Neuronal stem cell (in vitro differentiated cells): ENCODE measurements at regions not wholly inside any gene's neighbourhood (a gene's known extent, or its start where the extent isn't known, plus 50 kb on each side); places are given as distances from the start of the nearest gene placed in this dataset. TPM values are rescaled to one million over a fixed set of nuclear protein-coding genes. Genes with fewer than 3 reads are reported as not detected.

Experiments
- DNase-seq: peaks from one replicate; pipeline ENCODE4 v3.0.0-alpha.2; 2013; ENCODE audit warnings: low spot score
- H2AFZ ChIP-seq: one replicate; pipeline ENCODE4 v1.6.1; 2013; ENCODE audit warnings: mild to moderate bottlenecking, low read length, inconsistent platforms
- H2AK5ac ChIP-seq: 2 replicates; pipeline ENCODE4 v1.6.1; 2013; ENCODE audit warnings: low read depth, mild to moderate bottlenecking, inconsistent platforms, low read length, moderate library complexity, mixed read lengths
- H2BK120ac ChIP-seq: 2 replicates; pipeline ENCODE4 v1.6.1; 2013; ENCODE audit warnings: low read depth, mild to moderate bottlenecking, inconsistent platforms, low read length, moderate library complexity, mixed read lengths
- H2BK12ac ChIP-seq: one replicate; pipeline ENCODE4 v1.6.1; 2013; ENCODE audit warnings: low read length, inconsistent platforms
- H2BK15ac ChIP-seq: 2 replicates; pipeline ENCODE4 v1.6.1; 2013; ENCODE audit warnings: mild to moderate bottlenecking, low read length, inconsistent platforms, mixed read lengths
- H2BK5ac ChIP-seq: one replicate; pipeline ENCODE4 v1.6.1; 2013; ENCODE audit warnings: inconsistent platforms, mild to moderate bottlenecking, low read length, moderate library complexity
- H3K14ac ChIP-seq: one replicate; pipeline ENCODE4 v1.6.1; 2013; ENCODE audit warnings: low read length, inconsistent platforms
- H3K18ac ChIP-seq: 2 replicates; pipeline ENCODE4 v1.6.1; 2013; ENCODE audit warnings: low read length, inconsistent platforms
- H3K23ac ChIP-seq: 2 replicates; pipeline ENCODE4 v1.6.1; 2013; ENCODE audit warnings: low read depth, mild to moderate bottlenecking, mixed read lengths, low read length, inconsistent platforms; ENCODE audit not compliant: poor library complexity
- H3K27ac ChIP-seq: replicated peaks from 3 replicates; pipeline ENCODE4 v1.5.1; 2013; ENCODE audit warnings: low read length, inconsistent platforms
- H3K27me3 ChIP-seq, 3 experiments: 2 replicates each; pipeline ENCODE4 v1.6.1; 2013; ENCODE audit warnings: low read length in 3 of 3, mild to moderate bottlenecking in 2 of 3, inconsistent platforms in 1 of 3, low read depth in 1 of 3, mixed read lengths in 1 of 3, moderate library complexity in 1 of 3; ENCODE audit not compliant: control insufficient read depth in 3 of 3, insufficient read depth in 3 of 3
- H3K36me3 ChIP-seq, 2 donors: replicated peaks in 1 of 2; 2 replicates each; pipeline ENCODE4 v1.6.1; 2013; ENCODE audit warnings: low read length in 2 of 2; ENCODE audit not compliant: control insufficient read depth in 2 of 2, insufficient read depth in 2 of 2
- H3K4ac ChIP-seq: 2 replicates; pipeline ENCODE4 v1.6.1; 2013; ENCODE audit warnings: inconsistent platforms, mild to moderate bottlenecking, low read length, moderate library complexity
- H3K4me1 ChIP-seq, 2 donors: 1 replicate in 1 of 2; 2 replicates in 1 of 2; pipeline ENCODE4 v1.6.1; 2013; ENCODE audit warnings: low read length in 2 of 2, low read depth in 1 of 2; ENCODE audit not compliant: control insufficient read depth in 2 of 2, insufficient read depth in 1 of 2
- H3K4me2 ChIP-seq: one replicate; pipeline ENCODE4 v1.6.1; 2013; ENCODE audit warnings: mild to moderate bottlenecking, low read length, inconsistent platforms; ENCODE audit not compliant: insufficient read depth, poor library complexity, severe bottlenecking
- H3K4me3 ChIP-seq, 2 donors: 2 replicates each; pipeline ENCODE4 v1.5.1; 2013; ENCODE audit warnings: low read length in 2 of 2, mild to moderate bottlenecking in 2 of 2, inconsistent platforms in 1 of 2, moderate library complexity in 1 of 2
- H3K79me1 ChIP-seq: one replicate; pipeline ENCODE4 v1.6.1; 2013; ENCODE audit warnings: low read depth, mild to moderate bottlenecking, inconsistent platforms, low read length, moderate library complexity
- H3K9ac ChIP-seq: one replicate; pipeline ENCODE4 v1.6.1; 2013; ENCODE audit warnings: mild to moderate bottlenecking, low read depth, low read length, inconsistent platforms; ENCODE audit not compliant: poor library complexity
- H3K9me3 ChIP-seq, 2 donors: replicated peaks in 1 of 2; 2 replicates each; pipeline versions ENCODE3 to v1.6.1; 2013; ENCODE audit warnings: low read length in 2 of 2, mild to moderate bottlenecking in 2 of 2, inconsistent platforms in 1 of 2, low read depth in 1 of 2, mixed read lengths in 1 of 2, moderate library complexity in 1 of 2; ENCODE audit not compliant: control insufficient read depth in 2 of 2, insufficient read depth in 1 of 2
- H4K8ac ChIP-seq: one replicate; pipeline ENCODE4 v1.6.1; 2013; ENCODE audit warnings: low read depth, mild to moderate bottlenecking, inconsistent platforms, low read length, moderate library complexity
- H4K91ac ChIP-seq: one replicate; pipeline ENCODE4 v1.6.1; 2013; ENCODE audit warnings: low read length, low read depth, mild to moderate bottlenecking, inconsistent platforms; ENCODE audit not compliant: poor library complexity
- WGBS, 2 donors: extraction: QIAGEN DNeasy Blood & Tissue Kit; methylation state at CpG; one replicate each; pipeline ENCODE4 v1.1.7; 2013; ENCODE audit warnings: missing lambda C conversion rate in 2 of 2, mixed read lengths in 1 of 2; ENCODE audit not compliant: insufficient read length in 2 of 2, insufficient replicate concordance in 1 of 2; ENCODE audit errors: extremely low coverage in 2 of 2; 5-methylcytosine and 5-hydroxymethylcytosine counted together
- small RNA-seq: library from polyadenylated mRNA; stranded (forward); fragments of <200 nt; extraction: miRNeasy Mini kit (QIAGEN cat#:217004); gene quantifications from one replicate; pipeline ENCODE3, GENCODE V24; 2013; ENCODE audit not compliant: insufficient read depth

DNA sequence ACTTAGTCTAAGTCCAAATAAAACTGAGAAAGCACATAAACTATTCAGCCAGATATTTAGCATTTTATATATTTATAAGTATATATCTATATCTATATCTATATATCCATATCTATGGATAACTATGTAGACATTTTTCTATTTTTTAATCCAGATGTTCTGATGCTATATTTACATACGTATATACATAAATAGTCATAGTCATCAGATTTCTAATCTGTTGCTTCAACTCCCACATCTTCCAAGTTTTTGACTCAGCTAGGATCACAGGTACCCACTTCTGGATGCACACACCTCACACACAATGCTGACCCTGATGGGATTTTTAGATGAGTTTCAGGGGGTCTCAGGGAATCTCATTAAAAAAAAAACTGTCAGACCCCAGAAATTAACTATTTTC lies 52.2 kb upstream of the ZC3H11B start:
- Histone ChIP-seq H3K27me3 (no peaks in the 10 kb centered on the region), H2BK15ac (no peak overlapping the region), H3K36me3 (no peaks in the 10 kb centered on the region), H4K8ac (no peak overlapping the region), H2BK120ac (no peak overlapping the region), H3K4me2 (no peak overlapping the region), H2AFZ (no peak overlapping the region), H3K14ac (no peak overlapping the region), H3K79me1 (no peaks in the 10 kb centered on the region), H2BK5ac (no peak overlapping the region), H2BK12ac (no peak overlapping the region), H3K23ac (no peak overlapping the region), H3K9ac (no peak overlapping the region), H3K18ac (no peak overlapping the region), H3K4me1 (peaks cover 0 to 6% of the 10 kb centered on the region in 2 donors), H3K27ac (no peak overlapping the region), H3K4ac (no peak overlapping the region), H2AK5ac (no peak overlapping the region), H3K4me3 (no peak overlapping the region), H3K9me3 (peaks cover 0 to 3% of the 10 kb centered on the region in 2 donors), H4K91ac (no peak overlapping the region)
- DNase-seq: no peak
- no CpG with 5 or more reads among the region's 1 CpG for WGBS, 2 donors

DNA sequence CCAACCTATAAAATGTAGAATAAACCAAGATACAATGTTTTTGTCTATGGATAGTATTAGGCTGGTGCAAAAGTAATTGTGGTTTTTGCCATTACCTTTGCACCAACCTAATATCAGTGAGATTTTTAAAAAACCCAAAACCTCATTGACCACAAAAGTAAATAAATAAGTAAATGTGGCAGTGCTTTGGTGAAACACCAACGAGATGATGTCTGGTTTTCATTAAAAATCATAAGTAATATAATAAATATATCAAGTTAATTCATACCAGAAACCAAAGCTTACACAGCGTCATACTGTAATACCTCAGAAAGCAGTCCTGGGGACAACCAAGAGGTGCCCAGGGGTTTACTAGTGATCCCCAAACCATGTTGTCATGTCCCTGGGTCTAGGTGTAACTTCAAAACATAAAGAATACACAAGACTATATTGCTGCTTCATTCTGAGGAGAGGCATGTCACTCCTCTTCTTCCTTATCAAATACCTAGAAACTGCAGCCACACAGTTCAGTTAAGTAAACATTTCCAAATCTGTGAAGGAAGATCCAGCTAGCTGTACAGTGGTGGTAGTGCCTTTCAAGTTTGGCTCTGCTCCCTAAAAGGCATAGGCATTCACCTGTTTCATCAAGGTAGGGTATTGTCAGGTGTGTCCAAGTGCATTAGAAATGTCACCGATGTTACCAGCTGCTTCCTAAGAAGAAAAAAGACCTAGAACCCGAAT lies 51.6 kb upstream of the ZC3H11B start:
- H3K27me3 ChIP-seq: no peaks in the 10 kb centered on the region
- no peak overlapping the region for H3K4ac ChIP-seq
- H3K18ac ChIP-seq: no peak overlapping the region
- no peak overlapping the region for H2BK12ac ChIP-seq
- no peak overlapping the region for H3K23ac ChIP-seq
- H3K4me3 ChIP-seq: no peak overlapping the region
- H2AFZ ChIP-seq: no peak overlapping the region
- no peak overlapping the region for H3K27ac ChIP-seq
- no CpG with 5 or more reads among the region's 4 CpGs for WGBS, 2 donors
- no peak overlapping the region for H3K4me2 ChIP-seq
- no peak overlapping the region for H2BK15ac ChIP-seq
- H3K9ac ChIP-seq: no peak overlapping the region
- no peak overlapping the region for H2BK5ac ChIP-seq
- no peak overlapping the region for H2BK120ac ChIP-seq
- no peak overlapping the region for H4K91ac ChIP-seq
- H3K36me3 ChIP-seq: no peaks in the 10 kb centered on the region
- H3K4me1 ChIP-seq: peaks cover 0 to 7% of the 10 kb centered on the region in 2 donors
- no peak overlapping the region for H3K14ac ChIP-seq
- DNase-seq: no peak
- no peak overlapping the region for H2AK5ac ChIP-seq
- H3K9me3 ChIP-seq: peaks cover 0 to 3% of the 10 kb centered on the region in 2 donors
- H3K79me1 ChIP-seq: no peaks in the 10 kb centered on the region
- no peak overlapping the region for H4K8ac ChIP-seq

Small RNAs in the stretch of these regions (small RNA-seq; reads per million reads assigned to genes)
- gene RNA5SP76: not detected
